ENCODE measurements at regions not wholly inside any gene's neighbourhood (a gene's known extent, or its start where the extent isn't known, plus 50 kb on each side); places are given as distances from the start of the nearest gene placed in this dataset.

- Histone ChIP-seq H3K27ac (ENCODE audit: control insufficient read depth, insufficient read depth) (no peak overlapping the region), H2AFZ (ENCODE audit: control insufficient read depth, low read depth, low read length) (no peak overlapping the region), H4K20me1 (ENCODE audit: control insufficient read depth, insufficient read depth) (no peaks in the 10 kb centered on the region), H3K79me2 (ENCODE audit: control insufficient read depth, insufficient read depth, low read length) (no peaks in the 10 kb centered on the region), H3K4me1 (ENCODE audit: control insufficient read depth, insufficient read depth, low read length) (no peaks in the 10 kb centered on the region), H3K9ac (ENCODE audit: control insufficient read depth, insufficient read depth, low read length) (no peak overlapping the region), H3K27me3 (replicated peaks in 1 of 2; ENCODE audit: control insufficient read depth in 2 of 2, insufficient read depth in 2 of 2, low read length in 1 of 2) (no peaks in the 10 kb centered on the region), H3K4me3 (no peak overlapping the region), H3K4me2 (ENCODE audit: control insufficient read depth, insufficient read depth) (no peak overlapping the region), H3K9me3 (replicated peaks; ENCODE audit: control insufficient read depth, insufficient read depth, low read length) (no peaks in the 10 kb centered on the region; the same call in 2 of the 3 replicates), H3K36me3 (ENCODE audit: control insufficient read depth in 2 of 2, insufficient read depth in 2 of 2, low read length in 1 of 2) (no peaks in the 10 kb centered on the region)
- in situ Hi-C loops (cut with MboI): no loop called here
- ChIA-PET RAD21 (ENCODE audit: unreplicated experiment) (no interaction called here), CTCF (no interaction called here), SMC1A (ENCODE audit: uncharacterized antibody, unreplicated experiment) (interaction anchor here (1.0 kb wide), 1 partner anchor 18 kb away, joined by 3 read pairs; no protein-coding TSS in a partner anchor), POLR2A (no interaction called here)
- FAIRE-seq (no peak), DNase-seq (ENCODE audit: low read depth, low spot score) (no peak), ATAC-seq (no peak)
- 44% methylated on average over 2 of the region's 2 CpGs for WGBS (ENCODE audit: insufficient coverage, insufficient replicate concordance, low lambda C conversion rate, missing lambda C conversion rate)
- TF ChIP-seq SRF (IDR thresholded peaks at IDR 0.05; ENCODE audit: low read depth in 2 of 2, low read length in 2 of 2): no peak
- no peak for TF ChIP-seq PAX5 (IDR thresholded peaks at IDR 0.05; ENCODE audit: borderline replicate concordance, low read depth, low read length)
- no peak for TF ChIP-seq SREBF1 (IDR thresholded peaks at IDR 0.05; ENCODE audit: low read length)
- no peak for TF ChIP-seq WRNIP1 (IDR thresholded peaks at IDR 0.05; ENCODE audit: borderline replicate concordance, low read depth, low read length)
- no peak for TF ChIP-seq DPF2 (IDR thresholded peaks at IDR 0.05)
- TF ChIP-seq YBX1 (IDR thresholded peaks at IDR 0.05): no peak
- TF ChIP-seq PAX8 (IDR thresholded peaks at IDR 0.05): no peak
- TF ChIP-seq IKZF1 (conservative IDR thresholded peaks at IDR 0.05): no peak
- TF ChIP-seq KLF5 (IDR thresholded peaks at IDR 0.05; ENCODE audit: partially characterized antibody): no peak
- no peak for TF ChIP-seq MTA3 (IDR thresholded peaks at IDR 0.05; ENCODE audit: borderline replicate concordance, low read length)
- TF ChIP-seq PKNOX1 (IDR thresholded peaks at IDR 0.05): no peak
- no peak for TF ChIP-seq TCF12 (IDR thresholded peaks at IDR 0.05; ENCODE audit: low read depth, low read length)
- TF ChIP-seq BHLHE40 (IDR thresholded peaks at IDR 0.05; ENCODE audit: borderline replicate concordance in 1 of 2, low read depth in 2 of 2, low read length in 1 of 2): no peak
- no peak for TF ChIP-seq USF1 (IDR thresholded peaks at IDR 0.05; ENCODE audit: borderline replicate concordance, extremely low read length, insufficient read depth, low read depth, low read length)
- no peak for TF ChIP-seq CHD1 (IDR thresholded peaks at IDR 0.05; ENCODE audit: low read depth, low read length)
- TF ChIP-seq CEBPB (IDR thresholded peaks at IDR 0.05; ENCODE audit: borderline replicate concordance in 1 of 2, low read depth in 2 of 2, low read length in 2 of 2): no peak
- TF ChIP-seq CBFB (IDR thresholded peaks at IDR 0.05; ENCODE audit: low read depth): no peak
- BruUV-seq (replicated peaks): no TSS peak
- intact Hi-C loops (cut with micrococcal nuclease; ENCODE audit: unreplicated experiment): no loop called here
Measured at GRCh38 chr13:61144834-61145593, 270.6 kb downstream of the PCDH20 start.

All from GM12878 (cell line).